Colon (tissue), 2 donors: ENCODE measurements at regions not wholly inside any gene's neighbourhood (a gene's known extent, or its start where the extent isn't known, plus 50 kb on each side); places are given as distances from the start of the nearest gene placed in this dataset.
"Not testable (repeated sequence)": the region's sequence is repeated elsewhere in the genome, so short reads cannot be mapped to it uniquely, and the experiment has no call there.

Experiments used
- FAIRE-seq: peaks from 2 replicates; lab custom pipeline; 2012; peaks lifted over from hg19 to GRCh38; lab: Jason Lieb, UNC
- donor health status: control.
- donor health status: control.

- FAIRE-seq, result no peak
Observed at GRCh38 chr5:155514105-155514563, 500.6 kb downstream of the KIF4B start.

DNA sequence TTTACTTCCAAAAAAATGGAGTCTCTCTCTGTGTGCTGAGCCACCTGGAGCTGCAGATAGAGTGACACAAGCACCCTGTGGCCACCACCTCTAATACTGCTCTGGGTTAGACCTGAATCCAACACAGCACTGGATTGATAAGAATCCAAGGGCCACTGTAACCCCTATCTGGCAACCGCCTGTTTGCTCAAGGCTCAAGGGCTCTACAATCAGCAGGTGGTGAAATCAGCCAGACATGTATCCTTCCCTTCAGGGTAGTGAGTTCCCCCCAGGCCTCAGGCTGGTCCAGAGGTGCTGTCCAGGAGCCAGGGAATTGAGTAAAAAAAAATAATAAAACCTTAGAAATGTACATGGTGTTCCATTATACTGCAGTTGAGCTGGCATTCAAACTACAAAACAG is 509.0 kb downstream of the KIF4B start:
- FAIRE-seq, result no peak

DNA sequence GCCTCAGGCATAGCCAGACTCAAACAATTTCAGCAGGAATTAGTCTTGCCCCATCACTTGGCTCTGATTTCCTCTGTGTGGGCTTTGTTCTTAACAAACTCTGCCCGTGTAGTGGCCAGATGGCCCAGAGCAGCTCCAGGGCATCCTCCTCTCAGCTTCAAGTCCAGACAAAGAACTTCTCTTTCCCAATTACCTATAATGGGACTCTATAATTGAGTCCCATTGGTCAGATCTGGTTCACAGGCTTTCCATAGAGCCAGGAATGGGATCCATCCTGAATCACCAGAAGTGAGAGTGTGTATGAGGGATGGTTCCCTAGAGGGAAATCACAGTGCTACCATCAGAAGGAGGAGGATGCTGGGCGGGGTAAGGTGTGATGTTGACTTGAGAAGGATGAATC is 515.8 kb downstream of the KIF4B start:
- FAIRE-seq, result no peak

DNA sequence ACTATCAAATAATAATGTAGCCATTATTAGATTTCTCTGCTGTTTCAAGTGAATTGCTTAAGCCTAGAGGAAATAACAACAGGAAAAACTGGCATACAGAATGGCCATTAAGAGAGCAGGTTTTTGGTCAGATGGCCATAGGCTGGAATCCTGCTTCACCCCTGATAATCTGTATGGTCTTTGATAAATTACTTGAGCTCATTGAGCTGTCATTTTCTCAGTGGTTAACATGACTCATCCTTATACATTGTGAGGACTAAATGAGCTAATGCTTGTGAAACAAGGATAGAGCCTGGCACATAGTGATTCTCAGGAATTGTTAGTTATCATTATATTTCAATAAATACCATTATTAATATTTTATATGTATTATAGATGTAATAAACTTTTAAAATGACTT is 516.5 kb downstream of the KIF4B start:
- no peak for FAIRE-seq

DNA sequence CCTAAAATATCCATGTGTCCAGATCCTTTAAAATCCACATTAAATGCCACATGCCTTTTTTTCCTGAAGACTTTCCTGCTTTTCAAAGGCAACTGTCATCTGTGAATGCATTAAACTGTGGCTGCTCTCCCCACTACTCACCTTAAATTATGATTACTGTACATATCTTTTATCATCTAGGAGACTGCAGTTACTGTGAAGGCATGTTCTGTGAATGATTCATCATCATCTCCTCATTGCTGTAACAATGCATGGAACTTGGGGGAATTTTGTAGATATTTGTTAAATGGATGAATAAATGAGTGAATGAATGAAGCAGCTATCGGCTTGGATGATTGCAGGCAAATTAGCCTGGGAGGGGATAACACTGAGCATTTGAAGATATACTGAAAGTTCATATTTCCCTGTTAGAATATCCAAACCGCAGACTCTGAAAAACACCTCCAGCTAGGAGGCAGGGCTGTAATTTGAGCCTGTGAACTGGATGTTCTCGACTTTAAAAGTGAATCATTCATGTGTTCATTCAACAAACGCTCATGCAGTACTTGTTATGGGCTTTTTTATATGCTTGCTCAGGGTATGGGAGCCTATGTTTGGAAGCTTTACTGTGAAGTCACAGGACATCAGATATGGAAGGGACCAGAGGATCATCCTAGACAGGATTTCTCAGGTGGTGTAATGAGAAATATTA is 519.2 kb downstream of the KIF4B start:
- FAIRE-seq, result no peak

- no peak for FAIRE-seq
Observed at GRCh38 chr5:155540000-155540595, 526.5 kb downstream of the KIF4B start.

DNA sequence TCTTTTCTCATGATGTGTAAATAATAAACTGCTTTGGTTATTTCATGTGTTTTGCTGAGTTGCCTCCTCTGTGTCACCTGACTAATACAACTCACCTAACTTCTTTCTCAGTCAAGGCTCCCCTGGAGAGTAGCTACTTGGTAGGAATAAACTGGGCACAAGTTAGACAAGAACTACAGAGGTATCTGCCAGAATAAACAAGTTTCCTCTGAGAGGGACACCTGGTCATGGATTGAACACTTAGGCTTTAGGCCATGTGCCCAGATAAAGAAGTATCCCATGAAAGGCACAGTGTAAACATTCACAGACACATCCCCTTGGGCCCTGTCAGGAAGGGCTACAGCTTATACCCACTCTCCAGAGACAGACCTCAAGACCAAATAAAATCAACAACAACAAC is 532.5 kb downstream of the KIF4B start:
- FAIRE-seq, result no peak

GRCh38 chr5:155554500-155554899 is 540.9 kb downstream of the KIF4B start:
- FAIRE-seq, result no peak

DNA sequence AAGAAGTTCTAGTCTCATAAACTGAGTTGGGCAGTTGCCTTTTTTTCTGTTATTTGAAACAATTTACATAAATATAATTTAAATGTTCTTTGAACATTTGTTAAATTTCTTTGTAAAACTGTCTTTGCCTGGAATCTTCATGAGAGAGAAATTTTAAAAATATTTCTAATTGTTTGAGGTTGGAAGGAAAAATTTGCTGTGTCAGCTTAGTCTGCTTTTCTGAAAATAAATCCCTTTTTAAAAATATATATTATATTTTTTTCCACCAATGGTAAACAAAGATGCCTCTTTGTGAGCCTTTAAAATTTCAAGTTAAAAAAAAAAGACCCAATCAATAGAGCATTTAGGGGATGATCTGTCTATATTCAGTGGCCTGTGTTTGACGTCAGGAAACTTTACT is 542.7 kb downstream of the KIF4B start:
- no peak for FAIRE-seq

DNA sequence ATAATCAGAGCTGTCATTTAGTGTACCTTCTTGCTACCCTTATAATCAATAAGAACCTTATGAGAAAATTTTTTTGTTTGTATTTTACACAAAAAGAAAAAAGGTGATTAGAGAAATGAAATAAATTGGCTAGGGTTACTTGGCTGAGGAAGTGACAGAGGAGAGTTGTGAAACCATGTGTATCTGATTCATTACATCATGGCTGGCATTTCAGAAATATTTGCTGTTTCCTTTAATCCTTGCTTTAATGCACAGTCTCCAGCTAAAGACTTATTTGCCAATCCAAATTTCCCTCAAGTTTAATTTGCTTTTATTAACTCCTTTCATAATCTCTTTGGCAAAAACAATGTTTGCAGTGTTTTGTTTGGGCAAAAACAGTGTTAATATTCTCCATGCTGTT is 543.1 kb downstream of the KIF4B start:
- FAIRE-seq, result no peak

GRCh38 chr5:155562158-155562557 is 548.6 kb downstream of the KIF4B start:
- FAIRE-seq, result no peak

DNA sequence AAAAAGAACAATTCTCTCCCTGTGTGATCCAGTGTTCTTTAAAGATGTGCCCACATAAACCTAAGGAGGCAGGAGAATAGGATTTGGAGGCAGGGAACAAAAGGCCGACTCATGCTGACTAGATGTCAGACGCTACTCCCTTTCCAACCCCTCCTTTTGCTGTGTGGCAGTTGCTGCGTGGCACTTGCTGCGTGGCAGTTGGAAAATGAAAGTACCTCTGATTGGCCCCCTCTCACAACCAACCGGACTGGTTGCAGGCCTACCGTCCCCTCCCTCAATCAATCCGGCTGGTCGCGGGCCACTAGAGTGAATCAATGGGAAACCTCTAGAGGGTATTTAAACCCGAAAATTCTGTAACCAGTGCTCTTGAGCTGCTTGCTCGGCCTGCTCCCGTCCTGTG is 551.0 kb downstream of the KIF4B start:
- FAIRE-seq, result no peak

DNA sequence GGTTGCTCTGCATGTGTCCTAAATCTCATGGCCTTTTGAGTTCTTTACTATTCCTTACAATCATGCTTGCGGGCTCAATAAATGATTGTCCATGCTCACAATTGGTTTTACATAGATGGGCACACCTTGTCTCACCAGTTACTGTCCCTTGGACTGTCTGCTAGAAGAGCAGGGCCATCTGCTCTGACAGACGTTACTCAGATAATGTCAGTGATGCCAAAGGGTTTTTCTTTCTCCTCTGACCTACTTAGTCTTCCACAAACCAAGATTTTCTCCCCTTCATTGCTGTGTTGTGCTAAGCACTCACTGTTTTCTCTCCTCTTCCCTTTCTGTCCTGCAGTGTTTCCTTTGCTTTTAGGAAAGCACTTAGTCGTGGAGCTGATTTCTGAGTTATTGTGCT is 562.3 kb downstream of the KIF4B start:
- no peak for FAIRE-seq

- not testable (repeated sequence) for FAIRE-seq
Observed at GRCh38 chr5:155586808-155587207, 573.3 kb downstream of the KIF4B start.

- FAIRE-seq, result no peak
Observed at GRCh38 chr5:155587458-155587857, 573.9 kb downstream of the KIF4B start.

DNA sequence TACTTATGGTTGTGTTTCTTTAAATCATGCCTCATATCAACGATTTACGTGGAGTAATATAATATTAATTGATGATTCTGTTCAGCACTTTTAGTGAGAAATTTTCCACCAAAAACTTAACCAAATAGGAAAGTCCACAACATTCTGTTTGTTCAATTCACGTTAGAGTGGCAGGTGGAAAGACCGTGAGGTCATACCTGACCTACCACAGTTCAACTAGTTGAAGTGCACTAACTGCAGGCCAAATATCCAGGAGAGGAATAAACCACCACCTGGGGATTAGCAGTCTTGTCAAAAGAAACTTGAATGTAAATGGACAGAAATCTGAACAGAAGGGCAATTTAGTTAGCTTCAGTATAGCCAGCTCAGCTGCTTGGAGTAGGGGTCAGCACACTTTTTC is 577.7 kb downstream of the KIF4B start:
- FAIRE-seq, result no peak

GRCh38 chr5:155594270-155594669 is 580.7 kb downstream of the KIF4B start:
- no peak for FAIRE-seq

DNA sequence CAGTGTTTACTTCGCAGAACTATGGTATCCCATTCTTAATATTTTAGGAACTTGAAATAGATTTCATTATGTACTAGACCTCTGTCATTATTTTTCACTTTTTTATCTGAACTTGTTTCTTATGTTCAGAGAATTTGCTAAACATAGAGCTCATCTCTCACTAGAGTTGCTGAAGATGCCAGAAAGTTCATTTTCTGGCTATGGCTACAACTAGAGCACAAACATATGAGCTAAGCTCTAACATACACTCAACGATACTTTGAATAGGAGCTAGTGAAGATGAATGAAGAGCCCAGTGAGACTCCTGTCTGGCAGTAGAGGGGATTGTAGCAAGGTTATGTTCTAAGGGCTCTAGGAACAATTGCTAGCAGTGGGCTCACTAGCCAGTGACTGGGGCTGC is 582.2 kb downstream of the KIF4B start:
- no peak for FAIRE-seq

GRCh38 chr5:155598552-155598951 is 585.0 kb downstream of the KIF4B start:
- no peak for FAIRE-seq

- FAIRE-seq, result no peak
Observed at GRCh38 chr5:155605920-155606319, 592.4 kb downstream of the KIF4B start.

DNA sequence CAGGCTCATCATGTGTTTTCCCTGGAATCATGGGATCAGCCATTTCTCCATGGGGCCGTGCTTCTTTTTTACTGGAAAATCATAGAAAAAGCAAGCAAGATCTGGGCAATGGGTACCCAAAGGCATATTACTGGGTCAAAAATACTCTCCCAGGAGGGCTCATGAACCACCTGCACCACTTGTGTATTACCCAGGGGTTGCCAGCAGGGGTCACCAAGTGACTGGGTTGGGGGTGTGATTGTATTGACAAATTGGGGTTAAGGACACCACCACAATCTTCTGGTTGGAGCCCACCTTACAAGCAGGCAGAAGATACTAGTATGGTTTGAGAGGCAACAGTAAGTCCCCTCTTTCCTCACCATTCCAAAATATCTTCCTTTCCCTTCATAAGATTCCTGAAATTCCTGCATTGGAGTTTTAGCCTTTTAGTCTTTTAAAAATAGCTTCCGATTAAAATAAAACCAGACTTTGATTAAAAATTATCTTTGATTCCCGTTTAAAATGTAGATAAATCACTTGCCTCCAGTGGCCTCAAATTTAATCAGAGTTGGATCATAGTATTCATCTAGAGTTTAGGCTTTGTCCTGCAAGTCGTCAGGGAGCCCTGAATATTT is 603.3 kb downstream of the KIF4B start:
- no peak for FAIRE-seq

DNA sequence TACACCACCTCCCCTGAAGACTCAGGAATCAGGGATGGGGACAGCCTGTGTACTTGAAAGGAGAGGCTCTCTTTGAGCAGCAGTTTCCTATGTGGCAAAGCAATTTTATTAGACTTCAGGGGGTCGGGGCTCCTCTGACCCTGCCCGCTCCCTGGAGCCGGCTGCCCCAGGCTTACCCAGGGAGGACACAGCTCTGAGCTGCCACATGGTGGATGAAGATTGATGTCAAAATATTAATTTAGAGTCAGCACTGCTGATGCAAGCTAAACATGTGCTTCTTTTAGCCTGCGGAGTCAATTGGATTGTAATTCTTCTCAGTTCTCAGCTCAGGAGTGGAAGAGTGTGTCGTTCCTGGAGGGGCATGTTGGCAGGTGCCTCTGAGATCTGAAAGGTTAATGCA is 606.1 kb downstream of the KIF4B start:
- FAIRE-seq, result no peak

- FAIRE-seq, result no peak
Observed at GRCh38 chr5:155620821-155621410, 607.4 kb downstream of the KIF4B start.
